A673 (cell line): ENCODE measurements at regions not wholly inside any gene's neighbourhood (a gene's known extent, or its start where the extent isn't known, plus 50 kb on each side); places are given as distances from the start of the nearest gene placed in this dataset.
"Not testable (repeated sequence)": the region's sequence is repeated elsewhere in the genome, so short reads cannot be mapped to it uniquely, and the experiment has no call there.

Experiments used
- BruUV-seq: library from RNA; stranded (reverse); fragments of 400-500 nt; replicated peaks from 2 replicates; lab custom pipeline; 2021; lab: Mats Ljungman, UMichigan
- CTCF ChIA-PET: fragments of 300-600 bp; sonication (Branson Sonifier 250); formaldehyde crosslinking; loops from one replicate; lab custom pipeline; 2022; ENCODE audit warnings: antibody characterized with exemption; lab: Charles Lee
- POLR2A ChIA-PET: fragments of 300-600 bp; sonication (Branson Sonifier 250); formaldehyde crosslinking; loops from one replicate; lab custom pipeline; 2022; ENCODE audit warnings: antibody characterized with exemption; ENCODE audit not compliant: low non-redundant PET; lab: Charles Lee
- DNase-seq: peaks from one replicate; pipeline ENCODE4 v3.0.0-alpha.2; 2015; ENCODE audit warnings: low spot score
- H3K27ac ChIP-seq: fragments of 200-600 bp; sonication (generic); 2 replicates; pipeline ENCODE4 v1.5.1; 2016; ENCODE audit warnings: mixed run types, low read depth, mild to moderate bottlenecking, mixed read lengths, antibody characterized with exemption, low read length; ENCODE audit not compliant: poor library complexity, severe bottlenecking
- H3K27me3 ChIP-seq: fragments of 200-600 bp; sonication (generic); replicated peaks from 2 replicates; pipeline ENCODE4 v1.6.1; 2017; ENCODE audit warnings: mixed run types, low read depth, mild to moderate bottlenecking, mixed read lengths, antibody characterized with exemption, low read length; ENCODE audit not compliant: insufficient read depth, poor library complexity
- H3K36me3 ChIP-seq: fragments of 200-600 bp; sonication (generic); 2 replicates; pipeline ENCODE4 v1.6.1; 2016; ENCODE audit warnings: mixed run types, mild to moderate bottlenecking, mixed read lengths, antibody characterized with exemption, low read length; ENCODE audit not compliant: insufficient read depth, poor library complexity, severe bottlenecking
- H3K4me1 ChIP-seq: fragments of 200-600 bp; sonication (generic); 2 replicates; pipeline ENCODE4 v1.6.1; 2017; ENCODE audit warnings: mixed run types, mild to moderate bottlenecking, mixed read lengths, antibody characterized with exemption, low read length; ENCODE audit not compliant: insufficient read depth, poor library complexity, severe bottlenecking
- H3K4me3 ChIP-seq: fragments of 200-600 bp; sonication (generic); 2 replicates; pipeline ENCODE4 v1.5.1; 2016; ENCODE audit warnings: low read depth, mixed run types, mild to moderate bottlenecking, mixed read lengths, low read length; ENCODE audit not compliant: poor library complexity, severe bottlenecking
- H3K9me3 ChIP-seq: fragments of 200-600 bp; sonication (generic); 2 replicates; pipeline ENCODE4 v1.6.1; 2016; ENCODE audit warnings: mixed run types, low read depth, mild to moderate bottlenecking, mixed read lengths, antibody characterized with exemption, low read length; ENCODE audit not compliant: poor library complexity, severe bottlenecking
- EZH2 ChIP-seq: fragments of 200-600 bp; sonication (generic); IDR thresholded peaks from 2 replicates; pipeline ENCODE4 v1.6.1; 2017; ENCODE audit warnings: borderline replicate concordance, low read depth, mild to moderate bottlenecking, mixed read lengths, antibody characterized with exemption, low read length; ENCODE audit not compliant: poor library complexity, severe bottlenecking
- intact Hi-C: fragments of 100-400 bp; cut with micrococcal nuclease; formaldehyde crosslinking; loops from one replicate; pipeline ENCODE4 v1.10.0; 2022; ENCODE audit not compliant: unreplicated experiment
- TF ChIP-seq, protein P1 (sequence below): fragments of 300-800, 200-600 bp; sonication (generic); conservative IDR thresholded peaks from 2 replicates; pipeline ENCODE4 v1.5.1; 2017; ENCODE audit warnings: low read depth, mild to moderate bottlenecking, antibody characterized with exemption, low read length, moderate library complexity, mixed read lengths

DNA sequence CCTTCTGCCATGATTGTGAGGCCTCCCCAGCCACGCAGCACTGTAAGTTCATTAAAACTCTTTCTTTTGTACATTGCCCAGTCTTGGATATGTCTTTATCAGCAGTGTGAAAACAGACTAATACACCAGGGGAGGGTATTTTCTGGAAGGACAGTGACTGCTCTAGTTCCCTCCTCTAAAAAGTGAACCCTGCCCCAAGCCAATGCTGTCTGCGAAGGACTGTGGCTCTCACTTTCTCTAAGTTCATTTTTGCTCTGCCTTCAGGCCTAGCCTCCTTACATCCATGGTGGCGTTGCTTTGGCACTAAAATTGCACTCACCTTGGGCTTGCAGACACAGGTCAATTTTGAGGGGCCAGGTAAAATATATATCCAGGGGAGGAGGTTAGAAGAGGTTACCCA lies 323.0 kb downstream of the VRK1 start:
- DNase-seq = no peak
- no peaks in the 10 kb centered on the region for H3K27me3 ChIP-seq
- H3K4me3 ChIP-seq = no peak overlapping the region
- no peaks in the 10 kb centered on the region for H3K9me3 ChIP-seq
- peaks cover 8% of the 10 kb centered on the region for H3K4me1 ChIP-seq
- BruUV-seq = no TSS peak
- H3K36me3 ChIP-seq = no peaks in the 10 kb centered on the region
- intact Hi-C loops = no loop called here
- no peak for TF ChIP-seq EZH2
- TF ChIP-seq, protein P1, sequence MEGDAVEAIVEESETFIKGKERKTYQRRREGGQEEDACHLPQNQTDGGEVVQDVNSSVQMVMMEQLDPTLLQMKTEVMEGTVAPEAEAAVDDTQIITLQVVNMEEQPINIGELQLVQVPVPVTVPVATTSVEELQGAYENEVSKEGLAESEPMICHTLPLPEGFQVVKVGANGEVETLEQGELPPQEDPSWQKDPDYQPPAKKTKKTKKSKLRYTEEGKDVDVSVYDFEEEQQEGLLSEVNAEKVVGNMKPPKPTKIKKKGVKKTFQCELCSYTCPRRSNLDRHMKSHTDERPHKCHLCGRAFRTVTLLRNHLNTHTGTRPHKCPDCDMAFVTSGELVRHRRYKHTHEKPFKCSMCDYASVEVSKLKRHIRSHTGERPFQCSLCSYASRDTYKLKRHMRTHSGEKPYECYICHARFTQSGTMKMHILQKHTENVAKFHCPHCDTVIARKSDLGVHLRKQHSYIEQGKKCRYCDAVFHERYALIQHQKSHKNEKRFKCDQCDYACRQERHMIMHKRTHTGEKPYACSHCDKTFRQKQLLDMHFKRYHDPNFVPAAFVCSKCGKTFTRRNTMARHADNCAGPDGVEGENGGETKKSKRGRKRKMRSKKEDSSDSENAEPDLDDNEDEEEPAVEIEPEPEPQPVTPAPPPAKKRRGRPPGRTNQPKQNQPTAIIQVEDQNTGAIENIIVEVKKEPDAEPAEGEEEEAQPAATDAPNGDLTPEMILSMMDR = no peak
- ChIA-PET POLR2A (no interaction called here), CTCF (no interaction called here)
- H3K27ac ChIP-seq = no peak overlapping the region

DNA sequence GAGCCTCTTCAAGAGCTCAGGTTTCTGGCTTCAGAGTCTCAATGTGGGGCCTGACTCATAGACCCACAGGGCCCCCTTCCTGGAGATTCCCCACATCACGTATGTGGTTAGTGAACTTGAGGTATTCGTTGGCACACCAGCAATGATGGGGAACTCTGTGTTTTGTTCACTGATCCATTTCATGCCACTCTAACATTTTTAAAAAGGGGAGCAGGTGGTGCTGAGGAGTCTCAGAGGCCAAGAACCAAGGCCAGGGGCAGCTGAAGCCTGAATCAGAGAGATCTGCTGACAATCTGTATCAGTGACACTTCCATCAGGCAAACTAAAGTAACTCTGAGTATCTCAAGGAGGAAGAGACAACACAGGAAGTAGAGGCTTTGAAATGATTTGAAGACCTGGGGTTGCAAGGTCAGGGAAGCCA lies 323.4 kb downstream of the VRK1 start:
- BruUV-seq = no TSS peak
- intact Hi-C loops = no loop called here
- H3K4me1 ChIP-seq = peaks cover 4% of the 10 kb centered on the region
- no peak overlapping the region for H3K4me3 ChIP-seq
- POLR2A ChIA-PET = no interaction called here
- DNase-seq = no peak
- no peaks in the 10 kb centered on the region for H3K9me3 ChIP-seq
- TF ChIP-seq EZH2 = no peak
- TF ChIP-seq, protein P1 = no peak
- CTCF ChIA-PET = no interaction called here
- H3K27ac ChIP-seq = no peak overlapping the region
- H3K36me3 ChIP-seq = no peaks in the 10 kb centered on the region
- H3K27me3 ChIP-seq = no peaks in the 10 kb centered on the region

DNA sequence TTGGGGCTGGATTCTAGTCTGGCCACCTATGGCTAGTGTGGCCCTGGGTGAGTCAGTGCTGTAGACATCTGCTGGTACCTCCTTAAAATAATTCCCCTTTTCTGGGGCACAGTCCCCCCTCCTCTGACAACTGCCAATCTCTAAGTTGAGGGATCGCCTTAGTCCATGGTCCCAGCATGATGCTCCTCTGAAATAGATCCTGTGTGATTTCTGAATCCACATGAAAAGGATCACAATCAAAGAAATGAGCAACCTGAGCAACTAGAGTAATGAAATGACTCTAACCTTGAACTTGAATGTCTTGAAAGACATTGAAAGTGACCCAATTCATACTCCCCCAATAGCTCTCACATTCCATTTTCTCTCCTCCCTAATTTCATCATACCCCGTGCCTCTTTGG lies 332.5 kb downstream of the VRK1 start:
- intact Hi-C loops = no loop called here
- no TSS peak for BruUV-seq
- Histone ChIP-seq H3K4me1 (no peaks in the 10 kb centered on the region), H3K9me3 (no peaks in the 10 kb centered on the region), H3K4me3 (no peak overlapping the region), H3K27ac (no peak overlapping the region), H3K36me3 (no peaks in the 10 kb centered on the region), H3K27me3 (no peaks in the 10 kb centered on the region)
- CTCF ChIA-PET = no interaction called here
- no peak for TF ChIP-seq EZH2
- TF ChIP-seq, protein P1 = no peak
- DNase-seq = no peak
- POLR2A ChIA-PET = no interaction called here

DNA sequence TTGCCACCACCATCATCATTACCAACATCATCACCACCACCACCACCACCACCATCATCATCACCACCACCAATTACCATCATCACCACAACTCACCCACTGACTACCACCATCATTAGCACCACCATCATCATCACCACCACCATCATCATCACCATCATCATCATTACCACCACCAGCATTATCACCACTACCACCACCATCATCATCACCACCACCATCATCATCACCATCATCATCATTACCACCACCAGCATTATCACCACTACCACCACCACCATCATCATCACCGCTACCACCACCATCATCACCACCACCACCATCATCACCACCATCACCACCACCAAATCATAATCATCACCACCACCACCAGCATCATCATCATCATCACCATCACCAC lies 338.7 kb downstream of the VRK1 start:
- H3K27ac ChIP-seq, H3K4me3 ChIP-seq, BruUV-seq, DNase-seq, H3K4me1 ChIP-seq, H3K36me3 ChIP-seq, H3K27me3 ChIP-seq, intact Hi-C loops, CTCF ChIA-PET, H3K9me3 ChIP-seq, POLR2A ChIA-PET: not testable (repeated sequence)
